Endothelial cell of umbilical vein (primary cell): ENCODE measurements at regions not wholly inside any gene's neighbourhood (a gene's known extent, or its start where the extent isn't known, plus 50 kb on each side); places are given as distances from the start of the nearest gene placed in this dataset.

Source experiments
- BruUV-seq: library from RNA; stranded (reverse); fragments of 400-500 nt; replicated peaks from 2 replicates; lab custom pipeline; 2021; lab: Mats Ljungman, UMichigan
- CTCF ChIA-PET: fragments of 300-600, 350-600 bp; sonication (Branson Sonifier 250); formaldehyde crosslinking; loops from one replicate; lab custom pipeline; 2021; ENCODE audit warnings: antibody characterized with exemption, inconsistent platforms; lab: Charles Lee
- POLR2A ChIA-PET: fragments of 300-600, 350-600 bp; sonication (Branson Sonifier 250); formaldehyde crosslinking; loops from one replicate; lab custom pipeline; 2021; ENCODE audit warnings: antibody characterized with exemption, inconsistent platforms; lab: Charles Lee
- DNase-seq: peaks from one replicate; pipeline ENCODE4 v3.0.0-alpha.2; 2011; ENCODE audit warnings: low read depth, low spot score
- FAIRE-seq: peaks from 2 replicates; lab custom pipeline; 2011; peaks lifted over from hg19 to GRCh38; lab: Jason Lieb, UNC
- H2AFZ ChIP-seq: 2 replicates; pipeline ENCODE4 v1.6.0; 2012; ENCODE audit warnings: low read depth, low read length, control low read depth, inconsistent platforms
- H3K27ac ChIP-seq: 2 replicates; pipeline ENCODE4 v1.5.1; 2011; ENCODE audit warnings: low read depth, mild to moderate bottlenecking, control low read depth, low read length, moderate library complexity; ENCODE audit not compliant: insufficient read depth
- H3K27me3 ChIP-seq, 2 experiments: 2 replicates each; pipeline versions ENCODE4 v1.6.0 to v1.6.1; 2011; ENCODE audit warnings: low read length in 2 of 2, mixed read lengths in 1 of 2; ENCODE audit not compliant: control insufficient read depth in 2 of 2, insufficient read depth in 2 of 2
- H3K36me3 ChIP-seq, 2 experiments: 2 replicates in 1 of 2; 3 replicates in 1 of 2; pipeline ENCODE4 v1.5.1; 2011; ENCODE audit warnings: low read length in 2 of 2, mild to moderate bottlenecking in 1 of 2, moderate library complexity in 1 of 2; ENCODE audit not compliant: control insufficient read depth in 2 of 2, insufficient read depth in 2 of 2; ENCODE audit errors: extremely low read depth in 1 of 2
- H3K4me1 ChIP-seq: 3 replicates; pipeline ENCODE4 v1.5.1; 2011; ENCODE audit warnings: mild to moderate bottlenecking, low read length; ENCODE audit not compliant: control insufficient read depth, insufficient read depth; ENCODE audit errors: extremely low read depth
- H3K4me2 ChIP-seq: 2 replicates; pipeline ENCODE4 v1.6.1; 2011; ENCODE audit warnings: low read length, control low read depth, mixed read lengths; ENCODE audit not compliant: insufficient read depth
- H3K4me3 ChIP-seq, 3 experiments: fragments of 200-600 bp in 1 of 3; sonication (generic), shearing (Covaris generic) in 1 of 3; replicated peaks in 1 of 3; 2 replicates each; pipeline ENCODE4 v1.5.1; 2011 to 2016; ENCODE audit warnings: control low read depth in 3 of 3, low read length in 3 of 3, mild to moderate bottlenecking in 2 of 3, inconsistent platforms in 1 of 3, low read depth in 1 of 3, moderate library complexity in 1 of 3; ENCODE audit not compliant: insufficient read depth in 1 of 3
- H3K79me2 ChIP-seq: 2 replicates; pipeline ENCODE4 v1.6.0; 2012; ENCODE audit warnings: low read length, inconsistent platforms; ENCODE audit not compliant: control insufficient read depth, insufficient read depth
- H3K9ac ChIP-seq: replicated peaks from 2 replicates; pipeline ENCODE3; 2011; ENCODE audit warnings: low read length, control low read depth; ENCODE audit not compliant: insufficient read depth; ENCODE audit errors: extremely low read depth
- H3K9me1 ChIP-seq: replicated peaks from 3 replicates; pipeline ENCODE4 v1.6.0; 2011; ENCODE audit warnings: mild to moderate bottlenecking, low read length; ENCODE audit not compliant: control insufficient read depth, insufficient read depth; ENCODE audit errors: extremely low read depth
- H3K9me3 ChIP-seq: replicated peaks from 2 replicates; pipeline ENCODE4 v1.5.1; 2012; ENCODE audit warnings: low read length, inconsistent platforms; ENCODE audit not compliant: control insufficient read depth, insufficient read depth
- H4K20me1 ChIP-seq: replicated peaks from 2 replicates; pipeline ENCODE3; 2011; ENCODE audit warnings: mild to moderate bottlenecking, low read length; ENCODE audit not compliant: control insufficient read depth, insufficient read depth; ENCODE audit errors: extremely low read depth
- EZH2 ChIP-seq: IDR thresholded peaks from 2 replicates; pipeline ENCODE4 v1.6.1; 2012; ENCODE audit warnings: borderline replicate concordance, low read depth, mild to moderate bottlenecking, moderate library complexity, low read length, inconsistent platforms; ENCODE audit not compliant: severe bottlenecking
- FOS ChIP-seq: IDR thresholded peaks from 2 replicates; pipeline ENCODE4 v1.6.1; 2011; ENCODE audit warnings: mild to moderate bottlenecking, low read length, moderate library complexity, borderline replicate concordance; ENCODE audit not compliant: insufficient read depth
- GATA2 ChIP-seq: IDR thresholded peaks from 2 replicates; pipeline ENCODE4 v1.7.0; 2011; ENCODE audit warnings: low read depth, mild to moderate bottlenecking, moderate library complexity, mixed read lengths, low read length; ENCODE audit not compliant: insufficient read length, insufficient read depth
- JUN ChIP-seq: IDR thresholded peaks from 2 replicates; pipeline ENCODE4 v1.6.1; 2011; ENCODE audit warnings: borderline replicate concordance, low read depth; ENCODE audit not compliant: insufficient read length, insufficient read depth
- MYC ChIP-seq: IDR thresholded peaks from one replicate; pipeline ENCODE4 v1.6.1; 2011; ENCODE audit warnings: mild to moderate bottlenecking, low read depth, low read length
- POLR2A ChIP-seq: IDR thresholded peaks from 2 replicates; pipeline ENCODE4 v1.6.1; 2012; ENCODE audit warnings: low read depth, mild to moderate bottlenecking, control low read depth, low read length
- POLR2AphosphoS5 ChIP-seq: IDR thresholded peaks from 2 replicates; pipeline ENCODE4 v1.6.1; 2012; ENCODE audit warnings: low read depth, mild to moderate bottlenecking, control low read depth, low read length, moderate library complexity; ENCODE audit not compliant: insufficient read depth
- dilution Hi-C: fragments of 300-500 bp; cut with MboI; formaldehyde crosslinking; loops from one replicate; pipeline ENCODE4 v1.15.0; 2019; ENCODE audit warnings: low sequenced_read_pairs; ENCODE audit not compliant: extremely low pct_ligation_motif_present
- intact Hi-C: fragments of 100-400 bp; cut with micrococcal nuclease; formaldehyde crosslinking; loops from one replicate; pipeline ENCODE4 v1.10.0; 2022
- TF ChIP-seq, protein P1 (sequence below): IDR thresholded peaks from 2 replicates; pipeline ENCODE4 v1.6.1; 2011; ENCODE audit not compliant: insufficient read depth, insufficient read length
- TF ChIP-seq, protein P2 (sequence below), 2 donors: IDR thresholded peaks; 1 replicate in 1 of 2; 2 replicates in 1 of 2; pipeline ENCODE4 v1.5.1; 2011; ENCODE audit warnings: low read length in 2 of 2, mild to moderate bottlenecking in 2 of 2, moderate library complexity in 2 of 2, control low read depth in 1 of 2, inconsistent platforms in 1 of 2, low read depth in 1 of 2; ENCODE audit not compliant: insufficient read depth in 1 of 2; ENCODE audit errors: extremely low read depth in 1 of 2

GRCh38 chr10:33556103-33556502, 221.6 kb upstream of the NRP1 start:
- POLR2A ChIA-PET = no interaction called here
- CTCF ChIA-PET = interaction anchor here (0.6 kb wide), 1 partner anchor 116 kb away, joined by 3 read pairs; no protein-coding TSS in a partner anchor
- no peak overlapping the region for H3K4me3 ChIP-seq
- intact Hi-C loops = no loop called here
- H3K27me3 ChIP-seq = peaks cover 19 to 21% of the 10 kb centered on the region in 2 experiments
- no TSS peak for BruUV-seq
- H2AFZ ChIP-seq = no peak overlapping the region
- H3K9ac ChIP-seq = no peak overlapping the region
- H3K9me3 ChIP-seq = no peaks in the 10 kb centered on the region
- no peak for DNase-seq
- H3K36me3 ChIP-seq = no peaks in the 10 kb centered on the region
- FAIRE-seq = no peak
- H4K20me1 ChIP-seq = no peaks in the 10 kb centered on the region
- no peak overlapping the region for H3K27ac ChIP-seq
- H3K9me1 ChIP-seq = no peaks in the 10 kb centered on the region
- TF ChIP-seq POLR2AphosphoS5 (no peak), POLR2A (no peak), JUN (no peak), GATA2 (no peak), EZH2 (no peak), MYC (no peak), FOS (no peak)
- TF ChIP-seq, protein P1, sequence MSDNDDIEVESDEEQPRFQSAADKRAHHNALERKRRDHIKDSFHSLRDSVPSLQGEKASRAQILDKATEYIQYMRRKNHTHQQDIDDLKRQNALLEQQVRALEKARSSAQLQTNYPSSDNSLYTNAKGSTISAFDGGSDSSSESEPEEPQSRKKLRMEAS = no peak
- TF ChIP-seq, protein P2, sequence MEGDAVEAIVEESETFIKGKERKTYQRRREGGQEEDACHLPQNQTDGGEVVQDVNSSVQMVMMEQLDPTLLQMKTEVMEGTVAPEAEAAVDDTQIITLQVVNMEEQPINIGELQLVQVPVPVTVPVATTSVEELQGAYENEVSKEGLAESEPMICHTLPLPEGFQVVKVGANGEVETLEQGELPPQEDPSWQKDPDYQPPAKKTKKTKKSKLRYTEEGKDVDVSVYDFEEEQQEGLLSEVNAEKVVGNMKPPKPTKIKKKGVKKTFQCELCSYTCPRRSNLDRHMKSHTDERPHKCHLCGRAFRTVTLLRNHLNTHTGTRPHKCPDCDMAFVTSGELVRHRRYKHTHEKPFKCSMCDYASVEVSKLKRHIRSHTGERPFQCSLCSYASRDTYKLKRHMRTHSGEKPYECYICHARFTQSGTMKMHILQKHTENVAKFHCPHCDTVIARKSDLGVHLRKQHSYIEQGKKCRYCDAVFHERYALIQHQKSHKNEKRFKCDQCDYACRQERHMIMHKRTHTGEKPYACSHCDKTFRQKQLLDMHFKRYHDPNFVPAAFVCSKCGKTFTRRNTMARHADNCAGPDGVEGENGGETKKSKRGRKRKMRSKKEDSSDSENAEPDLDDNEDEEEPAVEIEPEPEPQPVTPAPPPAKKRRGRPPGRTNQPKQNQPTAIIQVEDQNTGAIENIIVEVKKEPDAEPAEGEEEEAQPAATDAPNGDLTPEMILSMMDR (IDR thresholded peaks at IDR 0.05; ENCODE audit: extremely low read depth in 1 of 2, insufficient read depth in 1 of 2, low read depth in 1 of 2, low read length in 2 of 2) = no peak
- H3K4me2 ChIP-seq = no peak overlapping the region
- no peaks in the 10 kb centered on the region for H3K4me1 ChIP-seq
- no peaks in the 10 kb centered on the region for H3K79me2 ChIP-seq
- dilution Hi-C loops = no loop called here
